ENCODE measurements at regions not wholly inside any gene's neighbourhood (a gene's known extent, or its start where the extent isn't known, plus 50 kb on each side); places are given as distances from the start of the nearest gene placed in this dataset.

DNA sequence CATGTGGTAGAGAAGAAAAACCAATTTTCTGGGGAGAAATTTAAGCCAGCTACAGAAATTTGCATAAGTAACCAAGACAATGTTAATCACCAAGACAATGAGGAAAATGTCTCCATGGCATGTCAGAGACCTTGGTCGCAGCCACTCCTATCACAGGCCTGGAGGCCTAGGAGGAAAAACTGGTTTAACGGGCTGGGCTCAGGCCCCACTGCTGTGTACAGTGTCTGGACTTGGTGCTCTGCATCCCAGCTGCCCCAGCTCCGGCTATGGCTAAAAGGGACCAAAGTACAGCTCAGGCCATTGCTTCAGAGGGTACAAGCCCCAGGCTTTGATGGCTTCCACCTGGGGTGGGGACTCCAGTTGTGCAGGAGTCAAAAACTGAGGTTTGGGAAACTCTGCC is 1075.1 kb upstream of the CDH18 start:
- TF ChIP-seq, protein P1, sequence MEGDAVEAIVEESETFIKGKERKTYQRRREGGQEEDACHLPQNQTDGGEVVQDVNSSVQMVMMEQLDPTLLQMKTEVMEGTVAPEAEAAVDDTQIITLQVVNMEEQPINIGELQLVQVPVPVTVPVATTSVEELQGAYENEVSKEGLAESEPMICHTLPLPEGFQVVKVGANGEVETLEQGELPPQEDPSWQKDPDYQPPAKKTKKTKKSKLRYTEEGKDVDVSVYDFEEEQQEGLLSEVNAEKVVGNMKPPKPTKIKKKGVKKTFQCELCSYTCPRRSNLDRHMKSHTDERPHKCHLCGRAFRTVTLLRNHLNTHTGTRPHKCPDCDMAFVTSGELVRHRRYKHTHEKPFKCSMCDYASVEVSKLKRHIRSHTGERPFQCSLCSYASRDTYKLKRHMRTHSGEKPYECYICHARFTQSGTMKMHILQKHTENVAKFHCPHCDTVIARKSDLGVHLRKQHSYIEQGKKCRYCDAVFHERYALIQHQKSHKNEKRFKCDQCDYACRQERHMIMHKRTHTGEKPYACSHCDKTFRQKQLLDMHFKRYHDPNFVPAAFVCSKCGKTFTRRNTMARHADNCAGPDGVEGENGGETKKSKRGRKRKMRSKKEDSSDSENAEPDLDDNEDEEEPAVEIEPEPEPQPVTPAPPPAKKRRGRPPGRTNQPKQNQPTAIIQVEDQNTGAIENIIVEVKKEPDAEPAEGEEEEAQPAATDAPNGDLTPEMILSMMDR (IDR thresholded peaks at IDR 0.05), result no peak
- TF ChIP-seq ZFX (IDR thresholded peaks at IDR 0.05; ENCODE audit: borderline replicate concordance), result no peak
